ENCODE measurements at regions not wholly inside any gene's neighbourhood (a gene's known extent, or its start where the extent isn't known, plus 50 kb on each side); places are given as distances from the start of the nearest gene placed in this dataset.

DNA sequence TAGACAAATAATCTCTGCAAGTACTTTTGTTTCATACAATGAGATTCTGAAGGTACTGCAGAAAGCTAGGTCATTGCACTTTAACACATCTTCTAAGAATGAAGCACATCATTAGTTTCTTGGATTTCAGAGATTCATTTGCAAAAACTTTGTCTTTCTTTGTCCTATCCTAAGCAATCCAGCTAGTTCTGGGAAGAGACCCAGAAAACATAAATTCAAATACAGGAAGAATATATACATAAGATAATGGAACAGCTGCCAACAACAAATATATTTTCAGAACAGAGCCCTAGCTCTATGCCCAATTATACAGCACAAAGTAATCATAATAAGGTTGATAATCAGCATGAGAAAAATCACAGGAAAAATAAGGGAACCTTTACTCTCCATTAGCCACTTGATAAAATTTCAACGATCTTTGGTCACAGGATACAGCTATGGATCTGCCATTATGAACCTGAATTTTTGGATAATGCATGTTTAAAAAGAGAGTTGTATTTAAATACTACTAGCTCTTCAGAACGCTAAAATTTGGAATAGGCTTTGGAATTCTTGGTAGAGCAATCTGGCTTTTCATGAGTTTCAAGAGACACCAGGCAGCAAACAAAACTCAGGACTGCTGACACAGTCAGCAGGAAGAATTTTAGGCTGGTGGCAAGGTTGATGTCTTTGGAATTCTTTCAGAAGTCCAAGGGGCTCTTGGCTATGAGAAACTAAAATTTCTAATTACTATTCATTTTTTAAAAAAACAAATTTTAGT, 250.4 kb upstream of the SMIM21 start:
- TF ChIP-seq CTCF (conservative IDR thresholded peaks at IDR 0.05; ENCODE audit: low read length) (no peak), EZH2phosphoT487 (IDR thresholded peaks at IDR 0.05; ENCODE audit: borderline replicate concordance, low read depth, low read length) (no peak)
